Ascending aorta (tissue), 2 donors: ENCODE measurements at regions not wholly inside any gene's neighbourhood (a gene's known extent, or its start where the extent isn't known, plus 50 kb on each side); places are given as distances from the start of the nearest gene placed in this dataset.

ENCODE experiments used
- DNase-seq, 2 donors: peaks; one replicate each; pipeline ENCODE4 v3.0.0-alpha.2; 2019; ENCODE audit warnings: low spot score in 2 of 2
- H3K27ac ChIP-seq, 2 donors: fragments of 200-600 bp; sonication (generic); one replicate each; pipeline ENCODE4 v1.5.1; 2016 to 2017; ENCODE audit warnings: mild to moderate bottlenecking in 1 of 2
- H3K27me3 ChIP-seq: fragments of 200-600 bp; sonication (generic); one replicate; pipeline ENCODE4 v1.5.1; 2017
- H3K36me3 ChIP-seq, 2 donors: fragments of 200-600 bp; sonication (generic); one replicate each; pipeline ENCODE4 v1.5.1; 2016
- H3K4me1 ChIP-seq, 2 donors: fragments of 200-600 bp; sonication (generic); one replicate each; pipeline ENCODE4 v1.5.1; 2016 to 2017; ENCODE audit warnings: mild to moderate bottlenecking in 1 of 2
- H3K4me3 ChIP-seq, 2 donors: fragments of 200-600 bp; sonication (generic); one replicate each; pipeline ENCODE4 v1.5.1; 2016 to 2017; ENCODE audit warnings: mild to moderate bottlenecking in 1 of 2
- H3K9me3 ChIP-seq, 2 donors: fragments of 200-600 bp; sonication (generic); one replicate each; pipeline ENCODE4 v1.5.1; 2016
- CTCF ChIP-seq, 3 experiments: fragments of 200-600 bp in 2 of 3; fragments of 450-650 bp in 1 of 3; sonication (generic) in 2 of 3; IDR thresholded peaks; one replicate each; pipeline ENCODE4 v1.5.1; 2016 to 2019; ENCODE audit warnings: antibody characterized with exemption in 3 of 3, mild to moderate bottlenecking in 1 of 3, moderate library complexity in 1 of 3
- intact Hi-C: fragments of 100-400 bp; cut with DNase I; formaldehyde crosslinking; loops from one replicate; pipeline ENCODE4 v1.15.1; 2023

- Histone ChIP-seq H3K27ac (peak overlapping the region in 1 of 2 donors; percentile 45), H3K36me3 (no peaks in the 10 kb centered on the region), H3K4me3 (no peak overlapping the region), H3K4me1 (peaks cover 6 to 24% of the 10 kb centered on the region in 2 donors), H3K27me3 (no peaks in the 10 kb centered on the region), H3K9me3 (no peaks in the 10 kb centered on the region)
- intact Hi-C loops = no loop called here
- peak in 1 of 2 donors; percentile 9 for DNase-seq
- no peak for TF ChIP-seq CTCF (IDR thresholded peaks at IDR 0.05)
Measured at GRCh38 chr11:10386361-10386760, 68.7 kb upstream of the AMPD3 start.

DNA sequence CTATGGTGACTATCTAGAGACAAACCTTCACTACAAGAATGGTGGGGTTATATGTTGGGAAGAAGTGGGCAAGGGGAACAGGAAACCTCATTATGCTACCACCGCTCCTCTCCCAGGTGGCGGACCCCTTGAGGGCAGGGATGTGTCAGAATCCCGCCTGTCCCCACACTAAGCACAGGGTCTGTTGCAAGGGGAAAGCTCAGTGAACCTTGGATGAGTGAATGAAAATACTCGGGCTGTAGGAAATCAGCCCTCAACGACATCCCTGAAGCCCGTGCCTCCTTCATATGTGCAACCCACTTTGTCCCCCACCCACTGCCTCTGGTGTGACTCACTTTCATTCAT is 68.2 kb upstream of the AMPD3 start:
- H3K27ac ChIP-seq = peak overlapping the region; percentile 45 to 49
- H3K4me3 ChIP-seq = no peak overlapping the region
- H3K4me1 ChIP-seq = peaks cover 6 to 24% of the 10 kb centered on the region in 2 donors
- no peaks in the 10 kb centered on the region for H3K27me3 ChIP-seq
- intact Hi-C loops = no loop called here
- no peak for TF ChIP-seq CTCF (IDR thresholded peaks at IDR 0.05)
- H3K9me3 ChIP-seq = no peaks in the 10 kb centered on the region
- no peak for DNase-seq
- H3K36me3 ChIP-seq = no peaks in the 10 kb centered on the region

GRCh38 chr11:10387206-10388083 is 67.6 kb upstream of the AMPD3 start:
- no peak overlapping the region for H3K4me3 ChIP-seq
- no peak for TF ChIP-seq CTCF (IDR thresholded peaks at IDR 0.05)
- no peaks in the 10 kb centered on the region for H3K27me3 ChIP-seq
- H3K27ac ChIP-seq = peak overlapping the region; percentile 49 to 63
- peaks cover 6 to 24% of the 10 kb centered on the region in 2 donors for H3K4me1 ChIP-seq
- no peaks in the 10 kb centered on the region for H3K36me3 ChIP-seq
- intact Hi-C loops = no loop called here
- H3K9me3 ChIP-seq = no peaks in the 10 kb centered on the region
- peak in 1 of 2 donors; percentile 79 for DNase-seq

GRCh38 chr11:10388101-10388500 is 67.0 kb upstream of the AMPD3 start:
- Histone ChIP-seq H3K27ac (peak overlapping the region; percentile 49 to 63), H3K4me3 (no peak overlapping the region), H3K27me3 (no peaks in the 10 kb centered on the region), H3K36me3 (no peaks in the 10 kb centered on the region), H3K9me3 (no peaks in the 10 kb centered on the region), H3K4me1 (peaks cover 6 to 24% of the 10 kb centered on the region in 2 donors)
- DNase-seq = no peak
- intact Hi-C loops = no loop called here
- TF ChIP-seq CTCF (IDR thresholded peaks at IDR 0.05) = no peak

DNA sequence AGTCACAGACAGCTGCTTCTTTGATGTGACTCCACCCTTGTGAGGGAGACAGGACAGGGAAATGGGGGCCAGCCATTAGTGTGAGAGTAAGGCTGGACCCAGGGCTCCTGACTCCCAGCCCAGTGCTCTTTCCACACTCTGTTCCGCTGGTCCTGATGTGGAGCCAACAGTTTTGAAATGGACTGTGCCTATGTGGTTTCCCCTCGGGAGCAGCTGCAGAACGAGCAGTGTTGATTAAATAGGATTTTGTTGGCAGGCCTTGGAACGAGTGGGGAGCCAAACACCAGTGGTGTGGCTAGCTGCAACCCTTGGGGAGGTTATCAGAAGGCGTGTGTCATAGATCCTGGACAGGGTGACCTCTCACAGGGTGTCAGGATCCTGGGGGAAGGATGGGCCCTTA is 66.5 kb upstream of the AMPD3 start:
- Histone ChIP-seq H3K4me1 (peaks cover 6 to 24% of the 10 kb centered on the region in 2 donors), H3K27me3 (no peaks in the 10 kb centered on the region), H3K36me3 (no peaks in the 10 kb centered on the region), H3K9me3 (no peaks in the 10 kb centered on the region), H3K27ac (peak overlapping the region; percentile 49 to 63), H3K4me3 (no peak overlapping the region)
- peak in 1 of 2 donors; percentile 71 for DNase-seq
- no peak for TF ChIP-seq CTCF (IDR thresholded peaks at IDR 0.05)
- intact Hi-C loops = no loop called here
